Liver (tissue), 3 donors: ENCODE measurements at regions not wholly inside any gene's neighbourhood (a gene's known extent, or its start where the extent isn't known, plus 50 kb on each side); places are given as distances from the start of the nearest gene placed in this dataset.

ENCODE experiments used
- CTCF ChIP-seq: fragments of 150-350 bp; IDR thresholded peaks from 2 replicates; pipeline ENCODE4 v1.5.1; 2017; ENCODE audit warnings: improper control_type of control experiment, low read depth, low read length; ENCODE audit not compliant: missing input control
- FOXA1 ChIP-seq: IDR thresholded peaks from 2 replicates; pipeline ENCODE4 v1.6.1; 2016; ENCODE audit warnings: antibody characterized with exemption
- GABPA ChIP-seq, 2 donors: IDR thresholded peaks in 1 of 2; conservative IDR thresholded peaks in 1 of 2; 2 replicates each; pipeline ENCODE4 v1.6.1; 2016; ENCODE audit warnings: antibody characterized with exemption in 2 of 2, mild to moderate bottlenecking in 1 of 2, moderate library complexity in 1 of 2
- MAX ChIP-seq: IDR thresholded peaks from 2 replicates; pipeline ENCODE4 v1.6.1; 2016; ENCODE audit warnings: antibody characterized with exemption
- NR2F2 ChIP-seq: IDR thresholded peaks from 2 replicates; pipeline ENCODE4 v1.6.1; 2016; ENCODE audit warnings: antibody characterized with exemption
- RAD21 ChIP-seq, 2 donors: IDR thresholded peaks; 2 replicates each; pipeline ENCODE4 v1.6.1; 2016; ENCODE audit warnings: antibody characterized with exemption in 2 of 2, mild to moderate bottlenecking in 2 of 2
- REST ChIP-seq: IDR thresholded peaks from 2 replicates; pipeline ENCODE4 v1.6.1; 2016; ENCODE audit warnings: antibody characterized with exemption, mild to moderate bottlenecking
- RXRA ChIP-seq, 2 donors: IDR thresholded peaks; 2 replicates each; pipeline ENCODE4 v1.6.1; 2017 to 2018; ENCODE audit warnings: antibody characterized with exemption in 2 of 2, mild to moderate bottlenecking in 1 of 2
- SP1 ChIP-seq: IDR thresholded peaks from 2 replicates; pipeline ENCODE4 v1.6.1; 2018; ENCODE audit warnings: antibody characterized with exemption, mild to moderate bottlenecking
- TAF1 ChIP-seq: conservative IDR thresholded peaks from 2 replicates; pipeline ENCODE4 v1.6.1; 2016; ENCODE audit warnings: antibody characterized with exemption, mild to moderate bottlenecking
- YY1 ChIP-seq: IDR thresholded peaks from 2 replicates; pipeline ENCODE4 v1.6.1; 2016; ENCODE audit warnings: antibody characterized with exemption, mild to moderate bottlenecking
- ZBTB33 ChIP-seq: IDR thresholded peaks from 2 replicates; pipeline ENCODE4 v1.6.1; 2016; ENCODE audit warnings: antibody characterized with exemption
- donor health status: healthy.
- donor health status: healthy.

GRCh38 chr2:89842180-89842908 is 1150.9 kb downstream of the RPIA start:
- no peak for TF ChIP-seq SP1
- TF ChIP-seq CTCF, result no peak
- no peak for TF ChIP-seq GABPA (IDR thresholded peaks at IDR 0.05 in 1 of 2, conservative IDR thresholded peaks at IDR 0.05 in 1 of 2)
- TF ChIP-seq RAD21 (IDR thresholded peaks at IDR 0.05), result no peak
- no peak for TF ChIP-seq ZBTB33
- TF ChIP-seq YY1, result no peak
- no peak for TF ChIP-seq MAX
- no peak for TF ChIP-seq REST
- TF ChIP-seq FOXA1, result no peak
- no peak for TF ChIP-seq TAF1
- no peak for TF ChIP-seq NR2F2
- no peak for TF ChIP-seq RXRA (IDR thresholded peaks at IDR 0.05)
